Chondrocyte (in vitro differentiated cells): ENCODE measurements at regions not wholly inside any gene's neighbourhood (a gene's known extent, or its start where the extent isn't known, plus 50 kb on each side); places are given as distances from the start of the nearest gene placed in this dataset.
"Not testable (repeated sequence)": the region's sequence is repeated elsewhere in the genome, so short reads cannot be mapped to it uniquely, and the experiment has no call there.

Experiments
- DNase-seq: peaks from one replicate; pipeline ENCODE4 v3.0.0; 2021; ENCODE audit warnings: mixed read lengths, low spot score
- H3K27ac Mint-ChIP-seq: one replicate; pipeline ENCODE4 v1.8.0; 2021; ENCODE audit warnings: mild to moderate bottlenecking, moderate library complexity, mixed read lengths; ENCODE audit not compliant: unreplicated experiment
- H3K27me3 Mint-ChIP-seq: 2 replicates; pipeline ENCODE4 v1.8.0; 2021; ENCODE audit warnings: low read depth, mixed read lengths
- H3K36me3 Mint-ChIP-seq: 2 replicates; pipeline ENCODE4 v1.8.0; 2021; ENCODE audit warnings: low read depth, mixed read lengths
- H3K4me1 Mint-ChIP-seq: 2 replicates; pipeline ENCODE4 v1.8.0; 2021; ENCODE audit warnings: low read depth, mild to moderate bottlenecking, mixed read lengths
- H3K4me3 Mint-ChIP-seq: one replicate; pipeline ENCODE4 v1.8.0; 2021; ENCODE audit warnings: mild to moderate bottlenecking, moderate library complexity, mixed read lengths; ENCODE audit not compliant: unreplicated experiment
- H3K9me3 Mint-ChIP-seq: 2 replicates; pipeline ENCODE4 v1.8.0; 2021; ENCODE audit warnings: low read depth, mixed read lengths
- CTCF ChIP-seq: fragments of 200-600 bp; sonication (generic); IDR thresholded peaks from 2 replicates; pipeline ENCODE4 v1.5.0; 2021; ENCODE audit warnings: antibody characterized with exemption, mild to moderate bottlenecking, moderate library complexity

GRCh38 chr3:161940621-161940965 is 444.0 kb downstream of the OTOL1 start:
- Mint-ChIP-seq H3K27ac (no peak overlapping the region), H3K9me3 (peaks cover 14% of the 10 kb centered on the region), H3K36me3 (peaks cover 3% of the 10 kb centered on the region), H3K4me1 (no peaks in the 10 kb centered on the region), H3K27me3 (no peaks in the 10 kb centered on the region), H3K4me3 (no peak overlapping the region)
- TF ChIP-seq CTCF: no peak
- no peak for DNase-seq

GRCh38 chr3:161941891-161942290 is 445.3 kb downstream of the OTOL1 start:
- no peaks in the 10 kb centered on the region for H3K27me3 Mint-ChIP-seq
- TF ChIP-seq CTCF: no peak
- no peaks in the 10 kb centered on the region for H3K4me1 Mint-ChIP-seq
- no peak overlapping the region for H3K27ac Mint-ChIP-seq
- peaks cover 1% of the 10 kb centered on the region for H3K36me3 Mint-ChIP-seq
- H3K9me3 Mint-ChIP-seq: peaks cover 14% of the 10 kb centered on the region
- DNase-seq: no peak
- H3K4me3 Mint-ChIP-seq: no peak overlapping the region

GRCh38 chr3:161943801-161944345 is 447.3 kb downstream of the OTOL1 start:
- DNase-seq, H3K9me3 Mint-ChIP-seq, H3K27ac Mint-ChIP-seq, H3K4me3 Mint-ChIP-seq, H3K27me3 Mint-ChIP-seq, H3K4me1 Mint-ChIP-seq, H3K36me3 Mint-ChIP-seq: not testable (repeated sequence)

GRCh38 chr3:161946443-161946960 is 449.9 kb downstream of the OTOL1 start:
- H3K4me3 Mint-ChIP-seq: no peak overlapping the region
- H3K27me3 Mint-ChIP-seq: no peaks in the 10 kb centered on the region
- H3K36me3 Mint-ChIP-seq: peaks cover 1% of the 10 kb centered on the region
- H3K9me3 Mint-ChIP-seq: peaks cover 12% of the 10 kb centered on the region
- DNase-seq: no peak
- no peak overlapping the region for H3K27ac Mint-ChIP-seq
- TF ChIP-seq CTCF: no peak
- H3K4me1 Mint-ChIP-seq: peaks cover 5% of the 10 kb centered on the region

GRCh38 chr3:161950318-161950868 is 453.8 kb downstream of the OTOL1 start:
- Mint-ChIP-seq H3K4me1 (peaks cover 5% of the 10 kb centered on the region), H3K27ac (no peak overlapping the region), H3K9me3 (peaks cover 8% of the 10 kb centered on the region), H3K27me3 (no peaks in the 10 kb centered on the region), H3K36me3 (peaks cover under 1% of the 10 kb centered on the region), H3K4me3 (no peak overlapping the region)
- DNase-seq: no peak
- TF ChIP-seq CTCF: no peak

- Mint-ChIP-seq H3K4me3 (no peak overlapping the region), H3K4me1 (no peaks in the 10 kb centered on the region), H3K36me3 (no peaks in the 10 kb centered on the region), H3K9me3 (no peaks in the 10 kb centered on the region), H3K27me3 (no peaks in the 10 kb centered on the region), H3K27ac (no peak overlapping the region)
- TF ChIP-seq CTCF: no peak
- DNase-seq: no peak
Observed at GRCh38 chr3:161957467-161957866, 460.9 kb downstream of the OTOL1 start.
